GM21423 (cell line): ENCODE measurements at regions not wholly inside any gene's neighbourhood (a gene's known extent, or its start where the extent isn't known, plus 50 kb on each side); places are given as distances from the start of the nearest gene placed in this dataset.

Experiments used
- ATAC-seq: cut with Tn5 transposase; IDR thresholded peaks from one replicate; pipeline ENCODE4 v1.9.1; 2021; ENCODE audit warnings: mild to moderate bottlenecking, moderate library complexity; ENCODE audit not compliant: unreplicated experiment

DNA sequence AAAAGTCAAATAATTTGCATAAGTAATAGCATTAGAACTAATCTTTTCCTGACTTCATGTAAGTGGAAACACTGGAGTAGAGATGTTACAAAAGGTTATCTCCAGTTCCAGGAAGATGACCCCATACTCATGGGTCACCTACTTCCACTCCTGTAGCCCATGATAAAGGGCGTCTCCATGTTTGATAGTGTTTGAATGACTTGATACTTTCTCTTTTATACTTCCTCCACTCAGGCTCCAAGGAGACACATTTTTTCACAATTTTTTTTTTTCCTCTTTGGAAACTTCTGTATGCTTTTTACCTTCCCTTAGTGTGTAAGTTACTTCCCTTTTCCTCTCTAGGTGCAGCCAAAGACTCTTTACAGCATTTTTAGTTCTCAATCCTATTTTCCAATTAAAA, 382.1 kb upstream of the B3GALT2 start:
- no peak for ATAC-seq

DNA sequence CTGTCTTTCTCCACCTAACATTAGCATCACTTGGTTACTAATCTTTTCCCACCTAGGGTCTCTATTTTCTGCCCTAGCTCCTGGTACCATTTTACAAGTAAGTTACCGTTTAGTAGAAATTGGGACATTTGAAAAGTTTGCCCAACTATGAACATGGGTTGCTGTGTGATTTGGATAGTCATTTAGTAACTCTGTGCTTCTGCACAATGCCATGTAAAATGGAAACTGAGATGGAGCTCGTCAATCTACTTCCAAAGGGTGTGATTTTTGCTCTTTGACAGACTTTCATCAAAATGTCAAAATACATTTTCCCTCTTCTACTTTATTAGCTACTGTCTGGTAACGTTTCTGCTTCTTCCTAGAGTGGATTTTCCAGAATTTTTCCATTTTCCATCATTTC, 381.5 kb upstream of the B3GALT2 start:
- ATAC-seq = no peak

GRCh38 chr1:193566735-193567134, 380.3 kb upstream of the B3GALT2 start:
- no peak for ATAC-seq

DNA sequence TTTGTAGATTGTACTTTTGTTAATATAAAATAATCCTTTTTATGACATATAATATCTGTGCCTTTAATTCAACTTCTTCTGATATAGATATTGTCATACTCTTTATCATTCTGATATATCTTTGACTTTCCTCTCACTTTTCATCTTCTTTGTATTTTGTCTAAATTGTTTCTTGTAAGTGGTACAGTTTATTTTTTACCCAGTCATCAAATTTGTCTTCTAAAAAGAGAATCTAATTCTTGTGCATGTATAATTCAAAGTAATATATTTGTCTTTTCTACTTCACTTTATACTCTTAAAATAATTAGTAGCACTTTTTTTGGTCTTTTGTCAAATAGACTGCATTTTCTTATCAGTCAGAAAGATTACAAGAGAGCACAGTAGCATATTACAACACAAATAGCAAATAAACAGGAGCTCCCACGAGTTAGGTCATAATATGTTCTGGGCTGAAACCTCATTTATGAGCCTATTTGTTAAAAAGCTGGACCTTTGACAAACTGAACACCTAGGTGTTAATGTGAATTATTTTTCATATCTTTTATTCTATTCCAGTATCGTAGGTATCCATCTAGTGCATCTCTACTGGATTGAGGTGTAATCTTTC, 379.7 kb upstream of the B3GALT2 start:
- no peak for ATAC-seq

GRCh38 chr1:193562121-193562520, 375.7 kb upstream of the B3GALT2 start:
- no peak for ATAC-seq

DNA sequence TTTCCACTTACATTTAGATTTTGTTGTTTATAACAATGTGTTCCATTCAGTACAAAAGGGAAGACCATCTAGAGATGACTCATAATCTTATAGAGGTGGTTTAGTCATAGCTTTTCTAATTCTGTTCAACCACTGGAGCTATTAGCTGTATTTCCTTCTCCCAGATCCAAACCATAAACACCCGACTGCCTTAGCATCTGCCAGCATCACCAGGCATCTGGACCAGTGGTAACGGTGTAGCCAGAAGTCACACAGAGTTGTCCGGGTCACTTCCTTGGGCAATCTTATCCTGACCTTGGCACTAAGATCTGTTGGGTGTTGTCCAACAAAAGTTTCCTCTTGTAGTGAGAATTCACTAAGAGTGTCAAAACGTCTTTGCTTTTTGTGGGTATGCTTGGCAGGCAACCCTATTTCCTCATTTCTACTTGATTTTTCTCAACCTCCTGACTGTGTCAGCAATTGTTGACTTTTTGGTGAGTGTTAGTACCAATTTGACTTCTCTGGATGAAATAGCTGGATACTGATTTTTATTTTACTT, 372.1 kb upstream of the B3GALT2 start:
- peak; percentile 33 for ATAC-seq

DNA sequence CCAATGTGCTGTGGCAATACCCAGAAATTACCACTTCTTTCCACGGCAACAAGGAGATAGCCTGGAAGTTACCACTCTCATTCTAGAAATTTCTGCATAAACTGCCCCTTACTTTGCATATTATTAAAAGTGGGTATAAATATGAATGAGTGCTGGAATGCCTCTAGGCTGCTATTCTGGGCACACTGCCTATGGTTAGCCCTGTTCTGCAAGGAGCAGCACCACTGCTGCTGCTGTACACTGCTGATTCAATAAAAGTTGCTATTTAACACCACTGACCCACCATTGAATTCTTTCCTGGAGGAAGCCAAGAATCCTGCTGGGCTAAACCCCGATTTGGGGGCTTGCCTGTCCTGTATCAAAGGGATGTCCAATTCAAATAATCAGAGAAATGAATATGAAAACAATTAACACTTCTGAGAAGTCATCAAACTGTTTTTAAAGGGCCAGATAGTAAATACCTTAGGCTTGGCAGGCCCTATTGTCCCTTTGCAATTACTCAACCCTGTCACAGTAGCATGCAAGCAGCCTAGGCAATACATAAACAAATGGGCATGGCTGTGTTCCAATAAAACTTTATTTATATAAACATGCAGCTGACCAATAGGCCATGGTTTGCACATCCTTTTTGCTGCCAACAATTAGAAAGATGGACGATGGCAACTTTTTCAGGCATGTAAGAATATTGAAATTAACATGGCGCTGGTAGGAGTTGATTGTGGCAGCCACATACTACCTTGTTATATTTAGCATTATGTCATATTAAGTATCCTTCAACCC, 369.4 kb upstream of the B3GALT2 start:
- no peak for ATAC-seq

DNA sequence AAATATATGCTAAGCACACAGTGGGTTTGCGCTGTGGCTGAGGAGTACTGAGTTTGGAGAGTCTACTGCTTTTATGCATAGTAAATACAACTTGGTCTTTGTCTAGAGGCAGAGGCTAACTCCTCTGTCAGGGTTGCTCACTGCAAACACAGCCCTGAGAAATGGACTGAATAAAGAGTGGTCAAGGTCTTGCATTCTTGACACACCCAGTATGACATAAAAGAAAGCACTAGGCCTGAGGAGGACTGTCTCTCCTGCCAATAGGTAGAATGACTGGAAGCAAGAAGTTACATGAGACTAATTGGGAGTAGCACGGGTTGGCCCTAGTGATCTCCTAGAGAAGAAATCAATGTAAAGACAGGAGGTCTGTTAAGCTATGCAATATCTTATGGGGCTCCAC, 367.2 kb upstream of the B3GALT2 start:
- ATAC-seq = no peak

GRCh38 chr1:193552274-193552673, 365.9 kb upstream of the B3GALT2 start:
- ATAC-seq = no peak

GRCh38 chr1:193549081-193549480, 362.7 kb upstream of the B3GALT2 start:
- no peak for ATAC-seq

GRCh38 chr1:193545171-193545570, 358.8 kb upstream of the B3GALT2 start:
- no peak for ATAC-seq

DNA sequence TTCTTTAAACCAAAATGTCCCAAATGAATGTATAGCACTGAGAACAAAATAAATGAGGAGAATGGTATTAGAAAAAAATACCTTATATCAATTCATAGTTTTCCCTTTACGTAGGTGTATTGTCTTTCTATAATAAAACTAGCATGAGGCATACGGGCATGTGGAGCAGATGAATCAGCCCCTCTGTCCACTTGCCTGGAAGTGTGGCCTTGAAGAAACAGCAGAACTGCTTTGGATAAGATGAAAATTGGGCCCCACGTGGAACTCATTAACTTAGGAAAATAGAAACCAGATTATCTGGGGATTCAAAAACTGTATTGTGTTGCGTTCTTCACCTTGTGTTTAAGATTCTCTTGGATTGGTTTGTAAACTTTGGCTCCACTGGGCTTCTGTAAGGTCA, 356.8 kb upstream of the B3GALT2 start:
- ATAC-seq = no peak

- ATAC-seq = no peak
These were observed 356.3 kb upstream of the B3GALT2 start for GRCh38 chr1:193542690-193543089.

- ATAC-seq = peak; percentile 3
These were observed 354.1 kb upstream of the B3GALT2 start for GRCh38 chr1:193540511-193540910.

GRCh38 chr1:193539731-193540459, 353.5 kb upstream of the B3GALT2 start:
- ATAC-seq = peak; percentile 55

- no peak for ATAC-seq
These were observed 352.3 kb upstream of the B3GALT2 start for GRCh38 chr1:193538680-193539079.

GRCh38 chr1:193538003-193538354, 351.6 kb upstream of the B3GALT2 start:
- no peak for ATAC-seq

- ATAC-seq = peak; percentile 86
These were observed 351.0 kb upstream of the B3GALT2 start for GRCh38 chr1:193537266-193538002.

GRCh38 chr1:193533853-193534252, 347.4 kb upstream of the B3GALT2 start:
- ATAC-seq = no peak

GRCh38 chr1:193525917-193526710, 339.7 kb upstream of the B3GALT2 start:
- ATAC-seq = no peak
